ENCODE measurements at regions not wholly inside any gene's neighbourhood (a gene's known extent, or its start where the extent isn't known, plus 50 kb on each side); places are given as distances from the start of the nearest gene placed in this dataset.

- no peak overlapping the region for H3K4me3 ChIP-seq (ENCODE audit: low read depth, low read length)
- DNase-seq (ENCODE audit: low read depth): no peak
- H3K36me3 ChIP-seq (ENCODE audit: control insufficient read depth, insufficient read depth, low read length): no peaks in the 10 kb centered on the region
- H3K27me3 ChIP-seq (ENCODE audit: control insufficient read depth, insufficient read depth, low read length): peaks cover 10% of the 10 kb centered on the region
- no peak for TF ChIP-seq CTCF (IDR thresholded peaks at IDR 0.05; ENCODE audit: insufficient read depth, low read length, poor library complexity, severe bottlenecking)
Measured at GRCh38 chr22:27391092-27391770, 410.3 kb downstream of the MN1 start.

GRCh38 chr22:27393371-27393770 lies 408.2 kb downstream of the MN1 start:
- H3K4me3 ChIP-seq (ENCODE audit: low read depth, low read length): no peak overlapping the region
- DNase-seq (ENCODE audit: low read depth): no peak
- TF ChIP-seq CTCF (IDR thresholded peaks at IDR 0.05; ENCODE audit: insufficient read depth, low read length, poor library complexity, severe bottlenecking): no peak
- H3K27me3 ChIP-seq (ENCODE audit: control insufficient read depth, insufficient read depth, low read length): peaks cover 10% of the 10 kb centered on the region
- no peaks in the 10 kb centered on the region for H3K36me3 ChIP-seq (ENCODE audit: control insufficient read depth, insufficient read depth, low read length)

GRCh38 chr22:27394806-27395404 lies 406.7 kb downstream of the MN1 start:
- peaks cover 10% of the 10 kb centered on the region for H3K27me3 ChIP-seq (ENCODE audit: control insufficient read depth, insufficient read depth, low read length)
- H3K36me3 ChIP-seq (ENCODE audit: control insufficient read depth, insufficient read depth, low read length): no peaks in the 10 kb centered on the region
- H3K4me3 ChIP-seq (ENCODE audit: low read depth, low read length): no peak overlapping the region
- DNase-seq (ENCODE audit: low read depth): no peak
- TF ChIP-seq CTCF (IDR thresholded peaks at IDR 0.05; ENCODE audit: insufficient read depth, low read length, poor library complexity, severe bottlenecking): no peak

GRCh38 chr22:27397036-27397953 lies 404.3 kb downstream of the MN1 start:
- Histone ChIP-seq H3K36me3 (ENCODE audit: control insufficient read depth, insufficient read depth, low read length) (no peaks in the 10 kb centered on the region), H3K27me3 (ENCODE audit: control insufficient read depth, insufficient read depth, low read length) (peaks cover 10% of the 10 kb centered on the region), H3K4me3 (ENCODE audit: low read depth, low read length) (no peak overlapping the region)
- DNase-seq (ENCODE audit: low read depth): no peak
- no peak for TF ChIP-seq CTCF (IDR thresholded peaks at IDR 0.05; ENCODE audit: insufficient read depth, low read length, poor library complexity, severe bottlenecking)

GRCh38 chr22:27397954-27398342 lies 403.6 kb downstream of the MN1 start:
- H3K4me3 ChIP-seq (ENCODE audit: low read depth, low read length): no peak overlapping the region
- no peak for TF ChIP-seq CTCF (IDR thresholded peaks at IDR 0.05; ENCODE audit: insufficient read depth, low read length, poor library complexity, severe bottlenecking)
- no peaks in the 10 kb centered on the region for H3K36me3 ChIP-seq (ENCODE audit: control insufficient read depth, insufficient read depth, low read length)
- peaks cover 8% of the 10 kb centered on the region for H3K27me3 ChIP-seq (ENCODE audit: control insufficient read depth, insufficient read depth, low read length)
- DNase-seq (ENCODE audit: low read depth): no peak

Data from kidney epithelial cell (primary cell).